HG03460 (cell line): ENCODE measurements at regions not wholly inside any gene's neighbourhood (a gene's known extent, or its start where the extent isn't known, plus 50 kb on each side); places are given as distances from the start of the nearest gene placed in this dataset.
"Not testable (repeated sequence)": the region's sequence is repeated elsewhere in the genome, so short reads cannot be mapped to it uniquely, and the experiment has no call there.

Source experiments
- ATAC-seq: cut with Tn5 transposase; IDR thresholded peaks from one replicate; pipeline ENCODE4 v1.9.1; 2021; ENCODE audit not compliant: unreplicated experiment

GRCh38 chr12:66774929-66775328 is 96.1 kb upstream of the GRIP1 start:
- no peak for ATAC-seq

GRCh38 chr12:66775871-66776270 is 97.0 kb upstream of the GRIP1 start:
- ATAC-seq: no peak

- ATAC-seq: peak; percentile 95
Measured at GRCh38 chr12:66776974-66777373, 98.1 kb upstream of the GRIP1 start.

- ATAC-seq: no peak
Measured at GRCh38 chr12:66779466-66779865, 100.6 kb upstream of the GRIP1 start.

GRCh38 chr12:66786531-66787308 is 107.8 kb upstream of the GRIP1 start:
- no peak for ATAC-seq

- no peak for ATAC-seq
Measured at GRCh38 chr12:66799551-66799950, 120.7 kb upstream of the GRIP1 start.

GRCh38 chr12:66800046-66800445 is 121.2 kb upstream of the GRIP1 start:
- no peak for ATAC-seq

- ATAC-seq: no peak
Measured at GRCh38 chr12:66803930-66804329, 125.1 kb upstream of the GRIP1 start.

GRCh38 chr12:66804563-66804974 is 125.7 kb upstream of the GRIP1 start:
- ATAC-seq: no peak

- ATAC-seq: no peak
Measured at GRCh38 chr12:66808606-66809005, 129.7 kb upstream of the GRIP1 start.

- no peak for ATAC-seq
Measured at GRCh38 chr12:66813137-66813892, 134.4 kb upstream of the GRIP1 start.

GRCh38 chr12:66819587-66819986 is 140.7 kb upstream of the GRIP1 start:
- no peak for ATAC-seq

- no peak for ATAC-seq
Measured at GRCh38 chr12:66822961-66823360, 144.1 kb upstream of the GRIP1 start.

- ATAC-seq: no peak
Measured at GRCh38 chr12:66823857-66824570, 145.1 kb upstream of the GRIP1 start.

GRCh38 chr12:66825921-66826320 is 147.0 kb upstream of the GRIP1 start:
- ATAC-seq: not testable (repeated sequence)

GRCh38 chr12:66829660-66830325 is 150.9 kb upstream of the GRIP1 start:
- ATAC-seq: no peak

- ATAC-seq: no peak
Measured at GRCh38 chr12:66831495-66831894, 152.6 kb upstream of the GRIP1 start.

- ATAC-seq: no peak
Measured at GRCh38 chr12:66832997-66833396, 154.1 kb upstream of the GRIP1 start.

GRCh38 chr12:66836623-66837310 is 157.9 kb upstream of the GRIP1 start:
- ATAC-seq: no peak

GRCh38 chr12:66837311-66837627 is 158.4 kb upstream of the GRIP1 start:
- no peak for ATAC-seq

- ATAC-seq: no peak
Measured at GRCh38 chr12:66838366-66838765, 159.5 kb upstream of the GRIP1 start.
